GM19351 (cell line): ENCODE measurements at regions not wholly inside any gene's neighbourhood (a gene's known extent, or its start where the extent isn't known, plus 50 kb on each side); places are given as distances from the start of the nearest gene placed in this dataset.

Experiments
- ATAC-seq: cut with Tn5 transposase; IDR thresholded peaks from one replicate; pipeline ENCODE4 v1.9.1; 2021; ENCODE audit warnings: mild to moderate bottlenecking, moderate library complexity; ENCODE audit not compliant: unreplicated experiment

DNA sequence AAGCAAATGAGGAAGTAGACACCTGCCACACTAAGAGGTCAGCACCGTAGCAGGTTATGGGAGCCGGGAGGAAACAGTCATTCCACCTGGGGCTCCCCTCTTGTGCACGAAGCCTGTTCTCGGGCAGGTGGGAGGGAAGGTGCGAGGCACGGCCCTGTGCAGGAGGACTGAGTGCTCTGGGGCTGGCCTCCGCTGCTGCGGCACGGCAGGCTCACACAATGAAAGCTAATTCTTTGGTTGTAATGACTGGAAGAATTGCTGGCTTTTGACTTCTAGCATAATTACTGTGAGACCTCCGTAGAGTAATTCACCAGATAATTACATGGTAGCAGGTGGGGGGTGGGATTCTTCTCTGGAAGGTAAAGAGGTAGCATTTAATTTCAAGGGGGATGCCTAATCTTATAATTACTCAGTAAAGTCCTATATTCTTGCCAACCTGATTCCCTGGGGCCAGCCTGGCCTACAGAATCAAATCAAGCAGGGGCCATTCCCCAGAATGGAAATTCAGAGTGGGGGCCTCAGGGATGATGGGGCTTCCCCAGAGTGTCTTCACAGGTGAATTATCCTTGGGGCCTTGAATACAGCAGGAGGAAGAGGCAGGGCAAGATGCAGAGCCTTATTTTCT lies 129.1 kb downstream of the TPRA1 start:
- ATAC-seq: no peak

- ATAC-seq: no peak
These were observed 130.6 kb downstream of the TPRA1 start for GRCh38 chr3:127459891-127460290.

DNA sequence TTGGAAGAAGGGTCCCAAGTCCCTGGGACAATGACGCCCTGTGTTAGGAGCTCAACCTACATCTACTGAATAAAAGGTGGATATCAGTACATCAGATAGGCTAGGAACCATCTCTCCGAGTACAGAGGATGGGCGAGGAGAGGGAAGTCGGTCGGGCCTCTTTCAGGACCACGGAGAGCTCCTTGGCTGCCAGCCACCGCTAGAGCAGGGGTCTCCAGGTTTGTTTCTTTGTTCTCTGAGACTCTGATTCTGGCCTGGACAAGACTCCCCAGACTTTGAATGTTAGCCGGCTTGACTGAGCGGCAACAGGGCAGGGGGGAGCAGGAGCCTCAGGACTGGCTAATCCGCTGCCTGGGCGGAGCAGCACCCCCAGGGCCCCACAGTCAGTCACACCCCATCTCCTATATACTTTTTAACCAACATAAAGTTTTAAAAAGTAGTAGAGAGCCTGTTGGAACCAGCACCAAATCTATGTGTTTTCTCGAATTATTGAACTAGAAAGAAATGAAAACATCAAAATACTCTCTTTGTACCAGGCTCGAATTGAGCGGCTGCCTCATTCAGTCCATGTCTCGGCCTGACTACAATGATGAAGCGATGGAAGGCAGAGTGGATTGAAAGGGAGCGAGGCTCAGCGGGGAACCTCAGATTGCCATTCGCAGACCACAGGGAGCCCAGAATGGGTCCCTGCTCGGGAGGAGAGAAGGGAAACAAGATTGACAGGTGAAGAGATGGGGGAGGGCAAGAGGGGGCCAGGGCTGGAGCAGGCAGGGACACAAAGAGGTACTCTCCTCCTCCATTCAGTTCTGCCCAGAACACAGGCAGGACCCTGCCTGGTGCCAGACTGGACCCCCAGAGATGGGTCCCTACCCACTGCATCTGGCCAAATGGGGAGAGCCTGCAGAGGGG lies 131.6 kb downstream of the TPRA1 start:
- no peak for ATAC-seq

DNA sequence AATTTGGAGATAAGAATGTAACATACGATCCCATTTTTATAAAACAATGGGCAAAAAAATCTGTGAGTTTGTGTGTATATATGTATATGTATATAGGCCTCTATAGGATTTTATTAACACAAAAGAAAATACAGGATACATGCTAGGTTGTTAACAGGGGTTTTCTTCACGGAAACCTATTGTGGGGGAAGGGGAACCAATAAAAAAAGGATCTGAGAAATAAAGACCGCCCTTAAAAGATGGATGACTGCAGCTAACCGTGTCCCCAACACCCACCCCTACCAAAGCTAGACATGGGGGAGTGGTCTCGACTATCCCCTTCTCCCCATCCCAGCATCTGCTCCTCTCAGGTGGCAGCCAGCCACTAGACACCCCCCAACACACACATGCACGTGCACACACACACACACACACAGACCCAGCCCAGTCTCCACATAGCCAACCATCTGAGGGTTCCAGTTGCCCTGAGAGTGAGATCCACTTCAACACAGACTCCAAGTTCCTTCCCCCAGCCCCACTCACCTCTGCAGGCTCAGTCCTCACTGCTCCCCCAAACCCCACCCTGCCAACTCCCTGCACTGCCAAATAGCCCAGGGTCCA lies 132.9 kb downstream of the TPRA1 start:
- ATAC-seq: no peak

GRCh38 chr3:127457094-127457475 lies 133.4 kb downstream of the TPRA1 start:
- no peak for ATAC-seq

DNA sequence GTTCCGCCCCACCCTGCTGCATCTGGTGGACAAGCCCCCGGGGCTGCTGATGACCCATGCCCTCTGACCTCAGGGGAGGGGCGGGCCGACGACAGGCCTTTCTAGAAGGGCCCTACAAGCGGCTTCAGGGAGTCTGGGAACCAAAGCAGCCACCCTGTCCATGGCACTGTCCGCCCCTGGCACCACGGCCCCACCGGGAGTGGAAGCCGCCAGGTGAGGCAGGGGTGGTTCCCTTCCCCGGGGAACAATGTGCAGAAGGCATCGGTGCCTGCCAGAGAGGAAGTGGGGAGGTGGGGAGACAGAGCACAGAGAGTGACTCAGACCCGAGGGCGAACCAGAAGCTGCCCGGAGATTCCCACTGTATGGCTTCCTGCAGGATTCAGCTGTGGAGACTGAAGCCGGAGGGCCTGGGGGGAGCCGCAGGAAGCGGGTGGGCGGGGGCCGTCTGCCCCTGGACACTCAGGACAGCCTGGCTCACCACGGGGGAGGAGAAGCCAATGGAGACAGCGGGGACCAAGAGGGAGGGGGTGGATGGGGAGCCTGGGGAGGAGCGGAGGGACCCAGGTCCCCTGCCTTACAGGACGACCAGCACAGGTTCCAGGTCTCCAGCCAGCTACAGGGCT lies 134.0 kb downstream of the TPRA1 start:
- no peak for ATAC-seq

DNA sequence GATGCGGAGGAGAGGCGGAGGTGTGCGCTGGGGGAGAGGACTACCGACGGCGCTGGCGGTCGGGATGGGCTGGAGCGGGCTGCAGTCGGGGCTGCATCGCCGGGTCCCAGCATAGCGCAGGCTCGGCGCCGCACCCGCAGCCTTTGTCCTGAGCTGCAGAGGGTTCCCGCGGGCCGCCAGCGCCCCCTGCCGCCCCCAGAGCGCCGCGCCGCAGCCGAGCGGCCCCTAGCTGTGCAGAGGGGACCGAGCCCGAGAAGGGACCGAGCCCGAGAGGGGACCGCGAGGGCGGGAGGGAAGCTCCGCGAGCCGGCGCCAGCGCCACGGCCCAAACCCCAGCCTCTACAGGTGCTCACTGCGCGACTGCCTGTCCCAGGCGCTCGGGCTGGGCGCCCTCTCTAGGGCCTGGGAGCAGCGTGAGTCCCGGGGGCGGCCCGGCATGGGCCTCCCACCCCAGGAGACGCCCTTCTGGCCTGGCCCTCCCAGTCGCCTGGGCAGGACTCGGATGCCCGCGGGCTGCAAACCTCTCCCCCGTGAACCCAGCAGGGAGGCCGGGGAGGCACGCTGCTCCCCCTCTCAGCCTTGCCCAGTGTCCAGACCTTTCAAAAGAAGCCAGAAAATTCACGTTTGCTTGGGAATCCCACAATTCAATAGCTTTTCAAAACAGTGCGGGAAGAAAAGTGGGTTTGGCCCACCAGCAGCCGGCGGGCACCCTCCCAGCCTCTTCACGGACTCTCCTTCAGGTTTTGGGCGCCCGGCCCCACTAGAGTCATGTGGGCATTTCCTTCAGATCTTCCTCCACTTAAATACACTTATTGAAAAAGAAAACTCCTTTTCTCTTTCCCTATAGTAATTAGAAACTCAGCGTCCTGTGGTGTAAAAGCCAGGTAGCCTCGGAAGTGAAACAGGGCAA lies 134.7 kb downstream of the TPRA1 start:
- peak; percentile 78 for ATAC-seq

DNA sequence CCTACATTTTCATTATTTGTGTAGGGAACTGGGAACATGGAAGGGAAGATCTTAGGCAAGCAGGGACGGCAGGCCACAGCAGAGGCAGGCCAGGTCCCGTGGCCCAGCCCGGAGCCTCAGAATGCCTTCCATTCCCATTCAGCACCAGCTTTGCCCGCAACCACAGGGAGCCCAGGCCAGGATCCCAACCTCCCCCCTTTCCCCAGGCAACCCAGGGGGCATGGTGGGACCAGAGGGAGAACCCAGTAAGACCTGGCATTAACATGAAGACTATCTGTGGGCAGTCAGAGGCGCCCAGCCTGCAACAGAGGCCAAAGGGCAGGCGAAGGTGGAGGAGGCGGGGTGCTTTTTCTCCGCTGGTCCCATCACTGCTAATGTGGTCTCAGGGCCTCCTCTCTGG lies 135.6 kb downstream of the TPRA1 start:
- no peak for ATAC-seq

DNA sequence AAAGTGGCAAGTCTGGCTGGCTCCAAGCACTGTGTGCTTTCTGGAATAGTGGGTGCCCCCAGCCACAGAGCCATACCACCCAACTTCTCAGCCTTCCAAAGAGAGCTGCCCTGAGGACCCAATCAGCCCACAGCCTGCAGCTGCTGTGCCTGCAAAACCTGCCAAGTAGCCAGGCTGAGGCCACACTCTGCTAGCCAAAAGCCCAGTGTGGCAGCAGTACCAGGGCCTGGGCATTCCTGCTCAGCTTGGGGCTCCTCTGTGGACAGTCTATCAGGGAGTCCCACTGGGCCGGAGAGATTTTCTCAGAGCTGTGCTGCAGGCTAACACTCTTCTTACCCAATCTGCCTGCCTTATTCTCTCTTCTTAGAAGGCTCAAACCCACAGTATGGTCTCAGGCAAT lies 136.5 kb downstream of the TPRA1 start:
- ATAC-seq: no peak

DNA sequence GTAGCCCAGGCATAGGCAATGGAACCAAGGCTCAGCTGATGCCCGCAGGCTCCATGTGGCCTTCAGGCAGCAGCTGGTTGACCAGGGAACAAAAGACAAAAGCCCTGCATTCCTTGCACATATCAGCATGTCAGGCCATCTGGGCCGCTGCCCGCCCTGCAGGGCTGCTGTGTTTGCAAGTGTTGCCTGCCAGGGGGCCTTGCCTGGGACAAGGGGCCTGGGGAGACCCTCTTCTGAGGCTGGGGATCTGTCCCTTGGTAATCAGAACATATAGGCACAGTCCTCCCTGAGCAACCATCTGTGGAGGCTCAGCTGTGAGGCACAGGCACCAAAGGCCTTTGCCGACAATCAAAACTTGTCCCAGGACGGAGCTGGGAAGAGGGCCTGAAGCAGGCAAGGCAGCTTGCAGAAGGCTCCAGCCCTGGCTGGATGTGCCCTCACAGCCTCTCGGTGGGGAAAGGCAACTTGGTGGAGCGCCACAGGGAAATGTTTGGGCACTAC lies 138.2 kb downstream of the TPRA1 start:
- ATAC-seq: no peak

- no peak for ATAC-seq
These were observed 139.2 kb downstream of the TPRA1 start for GRCh38 chr3:127451321-127451720.

DNA sequence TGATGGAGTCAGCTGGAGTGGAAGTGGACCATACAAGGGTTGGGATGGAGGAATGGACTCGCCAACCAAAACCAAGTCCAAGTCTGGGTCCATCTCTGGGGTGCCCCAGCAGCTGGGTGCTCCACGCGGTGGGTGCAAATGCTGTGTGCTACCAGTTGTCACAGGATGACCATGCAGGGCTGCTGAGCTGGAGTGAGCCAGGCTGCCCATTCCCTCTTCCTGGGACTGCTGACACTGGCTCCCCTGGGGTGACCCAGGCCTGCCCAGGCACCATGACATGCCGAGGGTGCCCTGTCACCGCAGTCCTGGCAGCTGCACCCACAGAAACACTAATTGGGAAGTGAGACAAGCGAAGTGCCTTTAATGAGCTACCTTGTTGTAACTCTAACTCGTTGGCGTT lies 140.2 kb downstream of the TPRA1 start:
- ATAC-seq: no peak

DNA sequence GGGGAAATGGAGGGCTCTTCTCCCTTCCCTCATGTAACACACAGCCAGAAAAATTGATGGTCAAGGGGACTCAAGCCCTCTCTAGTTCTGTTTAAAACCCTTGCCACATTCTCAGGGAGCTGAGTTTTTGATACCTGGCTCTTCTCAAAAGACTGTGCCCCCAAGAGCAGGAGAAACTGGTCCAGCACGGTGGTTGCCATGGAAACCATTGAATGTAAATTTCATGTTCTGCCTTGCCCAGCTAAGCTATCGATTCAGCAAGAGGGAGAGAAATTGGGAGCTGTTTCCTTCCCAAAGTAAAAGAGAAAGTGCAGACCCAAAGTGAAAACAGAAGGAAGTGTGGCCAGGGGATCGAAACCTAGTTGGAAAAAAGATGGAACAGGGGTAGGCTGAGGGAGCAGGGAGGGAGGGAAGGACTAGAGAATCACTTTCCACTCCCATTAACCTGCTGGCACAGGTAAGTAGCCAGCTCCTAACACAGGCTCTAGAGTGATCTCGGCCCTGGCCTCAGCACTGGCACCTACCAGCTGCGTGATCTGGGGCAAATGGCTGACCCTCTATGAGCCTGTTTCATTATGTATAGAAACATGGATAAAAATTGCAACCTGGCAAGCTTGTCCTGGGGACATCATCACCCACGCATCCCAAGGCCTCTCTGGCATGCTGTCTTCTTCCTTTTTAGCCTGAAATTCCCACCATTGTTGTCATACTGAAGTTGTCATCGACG lies 140.9 kb downstream of the TPRA1 start:
- ATAC-seq: no peak

- no peak for ATAC-seq
These were observed 141.9 kb downstream of the TPRA1 start for GRCh38 chr3:127448671-127449070.

DNA sequence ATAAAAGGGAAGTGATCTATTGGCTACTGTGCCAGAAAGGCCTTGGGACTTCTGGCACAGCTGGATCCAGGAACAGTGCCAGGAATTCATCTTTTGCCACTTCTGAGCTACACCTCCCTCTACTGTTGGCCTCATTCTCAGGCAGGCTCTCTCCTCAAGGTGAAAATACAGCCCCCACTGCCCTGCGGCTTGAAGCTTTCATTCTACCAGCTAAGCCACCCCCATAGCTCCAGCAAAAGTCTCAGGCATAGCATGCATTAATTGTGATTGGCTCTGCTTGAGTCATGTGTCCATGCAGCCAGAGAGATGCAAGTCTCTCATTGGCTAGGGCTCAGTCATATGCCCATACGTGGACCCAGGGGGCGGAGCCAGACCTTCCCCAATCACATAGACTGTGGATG lies 142.4 kb downstream of the TPRA1 start:
- no peak for ATAC-seq

GRCh38 chr3:127446756-127447155 lies 143.8 kb downstream of the TPRA1 start:
- ATAC-seq: no peak

DNA sequence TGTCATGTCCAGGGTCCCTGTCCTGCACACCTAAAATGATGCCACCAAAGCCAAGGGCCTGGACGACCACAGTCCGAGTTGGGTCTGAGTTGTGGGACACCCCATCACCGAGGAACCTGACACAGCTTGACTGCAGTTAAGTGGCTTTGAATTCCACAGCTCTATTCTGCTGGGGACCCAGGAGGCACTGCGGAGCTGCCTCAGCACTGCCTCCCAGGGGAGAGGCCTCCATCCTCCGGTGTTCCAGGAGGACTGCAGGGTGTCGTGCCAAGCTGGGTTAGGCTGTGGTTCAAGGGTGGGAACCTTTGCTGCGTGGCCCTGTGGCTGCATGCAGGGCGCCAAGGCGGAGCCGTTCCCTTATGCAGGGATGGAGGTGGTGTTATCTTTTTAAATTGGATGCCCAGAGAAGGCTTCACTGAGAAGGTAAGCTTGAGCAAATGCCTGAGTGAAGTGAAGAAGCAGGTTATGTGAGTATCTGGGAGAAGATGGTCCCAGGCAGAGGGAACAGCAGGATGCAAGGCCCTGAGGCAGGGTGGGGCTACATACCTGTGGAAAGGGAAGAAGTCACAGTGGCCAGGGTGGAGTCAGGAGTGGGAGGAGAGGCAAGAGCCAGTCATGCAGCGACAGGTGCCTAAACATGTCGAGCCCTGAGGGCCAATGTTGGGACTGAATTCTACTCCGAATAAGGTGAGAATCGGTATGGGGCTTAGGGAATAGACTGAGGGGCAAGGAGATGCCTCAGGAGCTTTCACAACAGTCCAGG lies 144.8 kb downstream of the TPRA1 start:
- ATAC-seq: no peak

DNA sequence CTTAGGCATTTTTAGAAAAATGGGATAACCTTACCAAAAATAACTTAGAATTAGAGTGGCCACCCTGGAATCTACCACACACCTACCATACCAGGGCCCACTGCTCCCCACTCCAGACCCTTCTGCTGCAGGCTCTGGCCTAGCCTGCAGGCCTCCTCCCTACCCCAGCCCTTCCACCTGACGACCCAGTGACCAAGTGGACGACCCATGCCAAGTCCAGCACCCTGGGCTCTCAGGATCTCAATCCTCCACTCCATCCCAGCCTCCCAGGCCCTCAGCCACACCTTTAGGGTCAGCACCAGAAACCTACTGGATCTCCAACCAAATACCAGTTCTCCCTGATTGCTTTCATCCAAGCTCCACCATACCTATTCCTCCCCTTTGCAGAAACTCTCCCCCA lies 145.8 kb downstream of the TPRA1 start:
- no peak for ATAC-seq
